DMS114 treated with DMSO at 0.1 percent for 48 hours (cell line): ENCODE measurements at regions not wholly inside any gene's neighbourhood (a gene's known extent, or its start where the extent isn't known, plus 50 kb on each side); places are given as distances from the start of the nearest gene placed in this dataset.
"Not testable (repeated sequence)": the region's sequence is repeated elsewhere in the genome, so short reads cannot be mapped to it uniquely, and the experiment has no call there.

Source experiments
- DNase-seq: peaks from one replicate; lab custom pipeline; 2025; ENCODE audit not compliant: unreplicated experiment; lab: John Stamatoyannopoulos, UW

GRCh38 chr3:124651416-124651815, 78.8 kb upstream of the UMPS start:
- DNase-seq, result not testable (repeated sequence)

DNA sequence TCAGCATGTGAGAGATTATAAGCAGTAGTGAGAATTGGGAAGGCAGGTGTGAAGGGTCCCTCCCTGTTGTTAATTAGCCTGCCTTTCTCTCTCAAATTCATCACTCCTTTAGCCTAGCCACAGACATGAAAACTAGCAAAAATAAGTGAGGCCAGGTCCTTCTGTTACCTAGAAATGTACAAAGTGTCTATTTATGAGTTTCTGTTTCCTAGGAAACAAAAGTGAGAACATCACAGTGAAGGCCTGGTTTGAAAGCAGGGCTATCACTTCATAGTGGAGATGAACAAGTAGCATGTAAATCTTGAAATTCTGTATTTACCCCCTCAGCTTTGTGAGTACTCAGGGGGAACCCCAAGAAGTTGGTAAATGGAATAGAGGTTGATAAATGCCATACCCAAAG, 78.2 kb upstream of the UMPS start:
- DNase-seq, result no peak

- no peak for DNase-seq
Measured at GRCh38 chr3:124653071-124653796, 77.0 kb upstream of the UMPS start.

- DNase-seq, result no peak
Measured at GRCh38 chr3:124653797-124654469, 76.3 kb upstream of the UMPS start.

GRCh38 chr3:124654470-124654845, 75.8 kb upstream of the UMPS start:
- no peak for DNase-seq

- no peak for DNase-seq
Measured at GRCh38 chr3:124656531-124656930, 73.7 kb upstream of the UMPS start.

GRCh38 chr3:124657138-124657537, 73.1 kb upstream of the UMPS start:
- no peak for DNase-seq

GRCh38 chr3:124658270-124658669, 72.0 kb upstream of the UMPS start:
- DNase-seq, result no peak

GRCh38 chr3:124659175-124659574, 71.1 kb upstream of the UMPS start:
- no peak for DNase-seq

DNA sequence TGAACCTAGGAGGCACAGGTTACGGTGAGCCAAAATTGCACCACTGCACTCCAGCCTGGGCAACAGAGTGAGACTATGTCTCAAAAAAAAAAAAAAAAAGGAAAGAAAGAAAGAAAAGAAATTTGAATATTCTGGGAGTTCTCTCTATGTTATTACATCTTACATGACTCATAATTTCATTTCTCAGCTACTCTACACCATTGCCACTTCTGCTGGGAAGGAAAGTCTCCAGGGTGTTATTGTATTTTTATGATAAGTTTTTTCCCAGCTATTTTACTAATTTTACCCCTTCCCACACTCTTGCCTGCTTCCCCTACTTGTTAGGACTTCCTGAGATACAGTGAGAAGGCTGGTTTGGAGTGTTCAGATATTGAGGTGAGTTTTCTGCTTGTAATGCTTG, 69.7 kb upstream of the UMPS start:
- DNase-seq, result no peak

GRCh38 chr3:124663690-124664089, 66.6 kb upstream of the UMPS start:
- DNase-seq, result no peak

GRCh38 chr3:124664804-124665203, 65.4 kb upstream of the UMPS start:
- no peak for DNase-seq

DNA sequence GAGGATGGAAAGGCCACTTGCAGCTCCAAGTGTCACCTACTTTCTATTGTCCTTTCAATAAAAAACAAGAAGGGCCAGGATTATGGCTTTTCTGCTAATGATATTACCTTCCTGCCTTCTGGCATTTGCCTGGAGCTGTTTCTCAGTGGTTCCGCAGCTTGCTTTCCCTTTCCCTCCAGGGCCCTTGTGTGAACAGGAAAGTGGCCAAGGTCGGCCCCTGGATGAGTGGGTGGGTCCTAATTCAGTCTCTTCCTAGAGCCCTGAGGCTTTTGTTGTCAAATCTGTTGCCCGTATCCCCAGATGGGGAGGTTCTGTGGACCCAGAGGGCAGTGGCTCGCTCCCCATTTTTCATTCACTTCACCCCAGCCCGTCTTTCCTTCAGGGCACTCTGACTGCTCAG, 64.2 kb upstream of the UMPS start:
- no peak for DNase-seq

DNA sequence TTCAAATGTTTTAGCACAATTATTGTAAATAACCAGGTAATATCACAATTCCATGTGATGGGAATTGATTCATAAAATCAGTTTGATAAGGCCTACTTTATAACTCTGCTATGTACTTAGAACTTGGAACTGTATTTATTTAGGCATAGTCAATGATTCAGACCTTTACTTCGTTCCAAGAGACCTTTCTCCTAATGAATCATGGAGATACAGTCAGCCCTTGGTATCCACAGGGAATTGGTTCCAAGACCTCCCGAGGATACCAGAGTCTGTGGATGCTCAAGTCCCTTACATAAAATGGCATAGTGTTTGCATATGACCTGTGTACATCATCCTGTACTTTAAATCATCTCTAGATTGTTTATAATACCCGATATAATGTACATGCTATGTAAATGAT, 60.8 kb upstream of the UMPS start:
- DNase-seq, result no peak

GRCh38 chr3:124671106-124671505, 59.1 kb upstream of the UMPS start:
- no peak for DNase-seq

DNA sequence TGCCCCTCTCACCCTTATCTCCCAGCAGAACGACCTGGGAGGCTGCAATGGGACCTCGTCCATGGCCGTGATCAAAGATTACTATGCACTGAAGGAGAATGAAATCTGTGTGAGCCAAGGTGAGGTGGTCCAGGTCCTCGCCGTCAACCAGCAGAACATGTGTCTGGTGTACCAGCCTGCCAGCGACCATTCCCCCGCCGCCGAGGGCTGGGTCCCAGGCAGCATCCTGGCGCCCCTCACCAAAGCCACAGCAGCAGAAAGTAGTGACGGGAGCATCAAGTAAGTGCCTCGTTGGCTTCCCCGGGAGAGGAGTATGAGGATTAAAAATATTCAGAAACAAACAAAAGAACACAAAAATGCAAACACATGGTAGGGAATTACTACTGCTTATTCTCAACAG, 55.9 kb upstream of the UMPS start:
- no peak for DNase-seq

DNA sequence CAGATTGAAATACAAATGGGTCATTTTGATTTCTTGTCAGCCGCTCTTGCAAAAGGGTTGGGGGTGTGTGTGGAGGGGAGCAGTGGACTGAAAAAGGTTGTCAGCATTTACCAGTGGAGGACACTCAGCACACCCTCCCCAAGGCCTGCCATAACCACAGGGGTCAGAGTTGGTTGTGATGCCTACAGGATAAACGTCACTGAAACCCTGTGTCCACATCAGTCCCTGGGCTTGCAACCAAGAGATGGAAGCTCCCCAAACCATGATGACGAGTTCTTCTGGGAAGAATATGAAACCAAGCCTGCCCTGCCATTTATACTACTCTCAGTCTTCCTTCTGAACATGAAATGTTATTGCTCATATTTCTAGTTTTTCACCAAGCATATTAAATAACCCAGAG, 54.0 kb upstream of the UMPS start:
- no peak for DNase-seq

DNA sequence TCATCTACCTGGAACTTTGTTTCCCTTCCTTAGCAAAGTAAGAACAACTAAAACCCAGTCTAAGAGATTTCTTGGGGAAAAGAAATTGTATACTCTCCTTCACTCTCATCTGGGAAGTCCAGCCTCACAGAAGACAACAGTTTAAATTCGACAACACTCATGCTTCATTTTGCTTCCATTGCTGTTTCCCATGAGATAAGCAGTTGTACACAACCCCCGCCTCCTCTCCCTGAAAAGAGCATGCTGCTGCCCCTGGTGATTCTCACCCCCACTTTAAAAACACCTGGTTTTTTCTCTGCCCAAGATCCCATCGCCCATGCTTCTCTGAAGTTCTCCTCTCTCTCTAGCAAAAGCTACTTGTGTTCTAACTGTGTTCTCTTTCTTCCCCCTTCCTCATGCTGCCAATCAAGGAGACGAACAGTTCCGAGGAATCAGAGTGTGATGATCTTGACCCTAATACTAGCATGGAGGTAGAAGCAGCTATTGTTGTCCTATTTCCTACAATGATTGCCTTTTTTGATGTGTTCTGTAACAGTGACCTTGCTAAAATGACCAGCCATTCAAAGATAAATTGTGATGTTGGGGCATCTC, 51.1 kb upstream of the UMPS start:
- no peak for DNase-seq
